ENCODE measurements at regions not wholly inside any gene's neighbourhood (a gene's known extent, or its start where the extent isn't known, plus 50 kb on each side); places are given as distances from the start of the nearest gene placed in this dataset.

DNA sequence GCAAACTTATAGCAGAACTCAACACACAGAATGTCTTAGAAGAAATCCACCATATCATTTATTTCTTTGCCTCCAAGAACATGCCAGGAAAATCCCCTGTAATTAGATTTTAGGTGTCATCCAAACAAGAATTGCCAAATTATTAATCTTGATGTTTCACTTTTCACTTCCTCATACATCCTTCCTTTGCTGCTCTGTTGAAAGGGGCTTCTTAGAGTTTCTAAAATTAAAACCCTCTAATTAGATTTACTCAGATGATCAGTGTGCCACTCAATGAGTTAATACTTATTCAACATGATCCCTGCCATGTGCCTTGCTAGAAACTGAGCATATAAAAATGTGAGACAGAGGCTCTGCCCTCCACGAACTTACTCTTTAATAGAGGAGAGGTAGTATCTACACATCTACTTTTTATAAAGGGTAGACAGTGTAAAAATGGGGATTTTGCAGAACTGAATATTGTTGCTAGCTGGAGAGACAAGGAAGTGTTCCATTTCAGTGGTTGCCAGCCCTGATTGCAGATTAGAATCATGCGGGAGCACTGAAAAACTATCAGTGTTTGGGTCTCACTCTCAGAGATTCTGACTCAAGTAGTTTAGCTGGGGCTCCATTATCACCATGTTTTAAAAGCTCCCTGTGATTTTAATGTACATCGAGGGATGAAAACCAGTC lies 498.4 kb downstream of the TLE4 start:
- Histone ChIP-seq H4K20me1 (ENCODE audit: control insufficient read depth, extremely low read depth, insufficient read depth, low read length) (no peaks in the 10 kb centered on the region), H3K27ac (ENCODE audit: control insufficient read depth, insufficient read depth, low read length) (no peak overlapping the region), H3K4me2 (ENCODE audit: control insufficient read depth, extremely low read depth, insufficient read depth, low read depth, low read length) (no peak overlapping the region), H3K9me3 (ENCODE audit: control insufficient read depth, low read depth, low read length) (no peaks in the 10 kb centered on the region), H3K79me2 (ENCODE audit: control insufficient read depth, insufficient read depth, low read length) (no peaks in the 10 kb centered on the region), H3K4me1 (ENCODE audit: control insufficient read depth, extremely low read depth, insufficient read depth, low read length) (no peaks in the 10 kb centered on the region), H3K9me1 (ENCODE audit: control insufficient read depth, extremely low read depth, insufficient read depth, low read length) (no peaks in the 10 kb centered on the region), H2AFZ (ENCODE audit: control insufficient read depth, low read length) (no peak overlapping the region), H3K36me3 (ENCODE audit: control insufficient read depth in 2 of 2, extremely low read depth in 1 of 2, insufficient read depth in 2 of 2, low read length in 2 of 2) (no peaks in the 10 kb centered on the region), H3K4me3 (ENCODE audit: control insufficient read depth in 2 of 3, extremely low read depth in 1 of 3, insufficient read depth in 2 of 3, low read depth in 1 of 3, low read length in 3 of 3) (no peak overlapping the region), H3K9ac (ENCODE audit: control insufficient read depth, extremely low read depth, insufficient read depth, low read length) (no peak overlapping the region), H3K27me3 (ENCODE audit: control insufficient read depth, extremely low read depth, insufficient read depth, low read length) (no peaks in the 10 kb centered on the region)
- DNase-seq (ENCODE audit: low read depth, low spot score): no peak
- no peak for FAIRE-seq
- dilution Hi-C loops (cut with MboI; ENCODE audit: extremely low pct_ligation_motif_present, low sequenced_read_pairs): no loop called here
- no peak for TF ChIP-seq EZH2 (IDR thresholded peaks at IDR 0.05; ENCODE audit: low read length)
- TF ChIP-seq CTCF (optimal IDR thresholded peaks at IDR 0.05 in 1 of 3, IDR thresholded peaks at IDR 0.05 in 1 of 3, conservative IDR thresholded peaks at IDR 0.05 in 1 of 3; ENCODE audit: extremely low read depth in 1 of 3, insufficient read depth in 2 of 3, low read length in 3 of 3): no peak

DNA sequence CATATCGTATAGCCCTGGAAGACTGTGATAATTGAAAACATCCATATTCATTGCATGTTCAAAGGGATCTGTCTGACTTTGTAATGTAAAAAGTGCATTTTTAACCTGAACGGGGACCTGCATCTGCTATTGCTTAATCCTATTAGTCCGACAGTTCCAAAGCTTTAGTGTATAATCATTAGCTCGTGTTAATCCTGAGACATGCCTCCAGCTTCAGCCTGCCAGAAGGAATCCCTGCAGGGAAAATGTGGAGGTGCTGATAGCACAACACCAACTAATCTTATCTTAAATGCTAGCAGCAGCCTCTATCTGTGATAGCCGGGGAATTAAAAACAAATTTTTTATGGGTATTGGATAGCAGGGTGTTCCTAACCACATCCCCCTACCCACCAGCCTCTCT lies 495.2 kb downstream of the TLE4 start:
- Histone ChIP-seq H3K4me1 (ENCODE audit: control insufficient read depth, extremely low read depth, insufficient read depth, low read length) (no peaks in the 10 kb centered on the region), H3K79me2 (ENCODE audit: control insufficient read depth, insufficient read depth, low read length) (no peaks in the 10 kb centered on the region), H3K9ac (ENCODE audit: control insufficient read depth, extremely low read depth, insufficient read depth, low read length) (no peak overlapping the region), H3K4me2 (ENCODE audit: control insufficient read depth, extremely low read depth, insufficient read depth, low read depth, low read length) (no peak overlapping the region), H3K27ac (ENCODE audit: control insufficient read depth, insufficient read depth, low read length) (no peak overlapping the region), H3K36me3 (ENCODE audit: control insufficient read depth in 2 of 2, extremely low read depth in 1 of 2, insufficient read depth in 2 of 2, low read length in 2 of 2) (no peaks in the 10 kb centered on the region), H3K9me1 (ENCODE audit: control insufficient read depth, extremely low read depth, insufficient read depth, low read length) (no peaks in the 10 kb centered on the region), H3K9me3 (ENCODE audit: control insufficient read depth, low read depth, low read length) (no peaks in the 10 kb centered on the region), H3K27me3 (ENCODE audit: control insufficient read depth, extremely low read depth, insufficient read depth, low read length) (no peaks in the 10 kb centered on the region), H4K20me1 (ENCODE audit: control insufficient read depth, extremely low read depth, insufficient read depth, low read length) (no peaks in the 10 kb centered on the region), H2AFZ (ENCODE audit: control insufficient read depth, low read length) (no peak overlapping the region), H3K4me3 (ENCODE audit: control insufficient read depth in 2 of 3, extremely low read depth in 1 of 3, insufficient read depth in 2 of 3, low read depth in 1 of 3, low read length in 3 of 3) (no peak overlapping the region)
- TF ChIP-seq EZH2 (IDR thresholded peaks at IDR 0.05; ENCODE audit: low read length): no peak
- no peak for TF ChIP-seq CTCF (optimal IDR thresholded peaks at IDR 0.05 in 1 of 3, IDR thresholded peaks at IDR 0.05 in 1 of 3, conservative IDR thresholded peaks at IDR 0.05 in 1 of 3; ENCODE audit: extremely low read depth in 1 of 3, insufficient read depth in 2 of 3, low read length in 3 of 3)
- dilution Hi-C loops (cut with MboI; ENCODE audit: extremely low pct_ligation_motif_present, low sequenced_read_pairs): no loop called here
- DNase-seq (ENCODE audit: low read depth, low spot score) (no peak), FAIRE-seq (no peak)
